Activated CD8-positive, alpha-beta T cell treated with anti-CD3 and anti-CD28 coated beads for 36 hours (primary cell): ENCODE measurements at regions not wholly inside any gene's neighbourhood (a gene's known extent, or its start where the extent isn't known, plus 50 kb on each side); places are given as distances from the start of the nearest gene placed in this dataset.

Experiments
- ATAC-seq: fragments of 200-7000 bp; cut with Tn5 transposase; one replicate; pipeline ENCODE4 v1.10.0; 2021; ENCODE audit warnings: mild to moderate bottlenecking, moderate library complexity
- CTCF ChIA-PET: fragments of 350-600 bp; sonication (Branson Sonifier 250); formaldehyde crosslinking; loops from one replicate; lab custom pipeline; 2021; ENCODE audit warnings: antibody characterized with exemption; lab: Charles Lee
- POLR2A ChIA-PET: fragments of 350-600 bp; sonication (Branson Sonifier 250); formaldehyde crosslinking; loops from one replicate; lab custom pipeline; 2021; ENCODE audit warnings: antibody characterized with exemption; lab: Charles Lee
- DNase-seq: peaks from one replicate; pipeline ENCODE4 v3.0.0-alpha.2; 2020
- H3K27ac Mint-ChIP-seq: one replicate; pipeline ENCODE4 v1.8.0; 2021; ENCODE audit warnings: mild to moderate bottlenecking, mixed read lengths
- H3K27me3 Mint-ChIP-seq: one replicate; pipeline ENCODE4 v1.8.0; 2021; ENCODE audit warnings: mixed read lengths
- H3K36me3 Mint-ChIP-seq: one replicate; pipeline ENCODE4 v1.8.0; 2021; ENCODE audit warnings: low read depth, mixed read lengths
- H3K4me1 Mint-ChIP-seq: one replicate; pipeline ENCODE4 v1.8.0; 2021; ENCODE audit warnings: low read depth, mixed read lengths
- H3K4me3 Mint-ChIP-seq: one replicate; pipeline ENCODE4 v1.8.0; 2021; ENCODE audit warnings: mild to moderate bottlenecking, moderate library complexity, mixed read lengths
- H3K9me3 Mint-ChIP-seq: one replicate; pipeline ENCODE4 v1.8.0; 2021; ENCODE audit warnings: mixed read lengths
- CTCF ChIP-seq: fragments of 200-600 bp; IDR thresholded peaks from one replicate; pipeline ENCODE4 v1.8.0; 2022; ENCODE audit warnings: antibody characterized with exemption, mild to moderate bottlenecking
- intact Hi-C: fragments of 100-400 bp; cut with micrococcal nuclease; formaldehyde crosslinking; loops from one replicate; pipeline ENCODE4 v1.10.0; 2022

DNA sequence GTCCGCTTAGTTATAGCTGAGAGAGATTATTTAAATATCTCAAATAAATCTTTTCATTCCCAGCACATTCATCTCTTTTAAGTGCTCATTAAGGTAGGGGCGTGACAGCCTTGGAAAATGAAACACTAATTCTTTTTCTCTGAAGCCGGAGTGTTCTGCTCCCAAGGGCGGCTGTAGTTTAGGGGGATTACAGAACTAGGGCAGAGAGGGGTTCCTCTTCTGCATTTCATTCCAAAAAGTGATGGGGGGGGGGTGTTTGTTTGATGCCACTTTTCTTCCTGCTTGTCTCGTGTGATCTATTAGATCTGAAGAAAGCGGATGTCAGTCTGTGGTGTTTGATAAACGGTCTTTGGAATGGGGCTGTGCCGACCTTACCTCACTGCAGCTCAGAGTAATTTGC, 506.5 kb upstream of the MGMT start:
- H3K4me1 Mint-ChIP-seq, result no peaks in the 10 kb centered on the region
- intact Hi-C loops, result no loop called here
- no peaks in the 10 kb centered on the region for H3K27me3 Mint-ChIP-seq
- ATAC-seq (no peak), DNase-seq (no peak)
- no peak for TF ChIP-seq CTCF
- H3K27ac Mint-ChIP-seq, result no peak overlapping the region
- no peaks in the 10 kb centered on the region for H3K36me3 Mint-ChIP-seq
- no peak overlapping the region for H3K4me3 Mint-ChIP-seq
- CTCF ChIA-PET, result interaction anchor here (0.6 kb wide), 1 partner anchor 1006 kb away, joined by 3 read pairs; no protein-coding TSS in a partner anchor
- POLR2A ChIA-PET, result no interaction called here
- H3K9me3 Mint-ChIP-seq, result no peaks in the 10 kb centered on the region

DNA sequence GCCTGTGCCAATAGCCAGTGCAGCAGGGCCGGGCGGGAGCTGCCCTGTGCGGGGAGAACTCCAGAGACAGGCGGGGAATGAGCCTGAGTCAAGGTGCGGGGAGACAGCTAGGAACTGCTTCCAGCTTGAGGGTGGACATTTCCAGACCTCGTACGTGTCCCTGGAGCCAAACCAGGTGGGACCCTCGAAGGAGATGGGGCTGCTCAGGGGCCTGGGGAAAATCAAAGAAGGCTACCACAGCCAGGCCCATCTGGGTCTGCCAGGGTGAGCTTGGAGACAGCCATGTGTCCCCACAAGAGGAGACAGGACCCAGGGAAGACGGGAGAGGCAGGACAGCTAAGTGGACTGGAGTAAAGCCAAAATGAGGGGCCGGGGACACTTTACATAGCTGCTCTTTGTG, 504.9 kb upstream of the MGMT start:
- Mint-ChIP-seq H3K4me1 (no peaks in the 10 kb centered on the region), H3K27me3 (no peaks in the 10 kb centered on the region), H3K9me3 (no peaks in the 10 kb centered on the region), H3K4me3 (no peak overlapping the region), H3K36me3 (no peaks in the 10 kb centered on the region), H3K27ac (no peak overlapping the region)
- intact Hi-C loops, result no loop called here
- POLR2A ChIA-PET, result no interaction called here
- no peak for TF ChIP-seq CTCF
- ATAC-seq (no peak), DNase-seq (no peak)
- CTCF ChIA-PET, result no interaction called here

DNA sequence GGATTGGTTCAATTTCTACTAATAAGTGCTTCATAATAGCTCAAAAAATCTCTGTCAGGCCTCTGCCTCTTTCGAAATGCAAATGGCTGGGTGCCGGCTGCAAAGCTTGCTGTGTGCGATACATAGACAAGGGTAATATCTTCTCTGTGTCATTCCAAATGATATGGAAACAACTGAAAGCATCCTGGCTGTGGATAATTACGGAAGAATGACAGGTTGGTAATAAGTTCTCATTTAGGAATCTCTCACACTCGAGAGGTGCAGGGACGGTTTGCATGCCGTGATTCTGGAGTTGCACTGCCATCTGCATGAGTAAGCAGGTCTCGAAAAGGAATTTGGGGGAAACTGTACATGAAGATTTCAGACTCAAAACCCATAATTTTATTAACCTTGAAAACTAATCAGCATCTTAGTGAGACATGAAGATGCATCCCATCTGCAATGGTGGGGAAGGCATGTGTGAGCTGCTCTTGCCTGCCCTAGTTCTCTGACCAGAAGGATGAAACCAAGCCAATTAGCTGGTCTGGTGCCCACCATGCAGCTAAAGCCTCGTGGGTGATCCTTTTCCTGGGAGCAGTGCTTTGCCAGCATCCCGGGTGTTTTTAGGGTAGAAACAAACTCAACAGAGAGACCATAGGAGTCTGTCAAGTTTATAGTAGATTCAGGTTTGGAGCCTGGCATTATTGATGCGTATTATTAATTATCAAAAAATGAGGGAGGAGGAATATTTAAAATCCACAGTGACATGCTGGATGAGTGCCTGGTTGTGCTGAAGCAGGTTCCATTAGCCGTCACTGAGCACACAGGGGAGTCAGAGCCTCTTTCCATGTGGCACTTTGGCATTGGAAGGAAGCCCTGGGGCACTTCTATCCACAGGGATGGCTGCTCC, 503.6 kb upstream of the MGMT start:
- no peaks in the 10 kb centered on the region for H3K4me1 Mint-ChIP-seq
- intact Hi-C loops, result no loop called here
- CTCF ChIA-PET, result no interaction called here
- POLR2A ChIA-PET, result no interaction called here
- no peak overlapping the region for H3K4me3 Mint-ChIP-seq
- ATAC-seq (no peak), DNase-seq (no peak)
- no peaks in the 10 kb centered on the region for H3K36me3 Mint-ChIP-seq
- peaks cover 3% of the 10 kb centered on the region for H3K27me3 Mint-ChIP-seq
- no peaks in the 10 kb centered on the region for H3K9me3 Mint-ChIP-seq
- TF ChIP-seq CTCF, result no peak
- no peak overlapping the region for H3K27ac Mint-ChIP-seq

GRCh38 chr10:128964100-128964403, 503.0 kb upstream of the MGMT start:
- Mint-ChIP-seq H3K4me3 (no peak overlapping the region), H3K27me3 (peaks cover 3% of the 10 kb centered on the region), H3K27ac (no peak overlapping the region), H3K4me1 (no peaks in the 10 kb centered on the region), H3K36me3 (no peaks in the 10 kb centered on the region), H3K9me3 (no peaks in the 10 kb centered on the region)
- no peak for DNase-seq
- intact Hi-C loops, result no loop called here
- CTCF ChIA-PET, result no interaction called here
- POLR2A ChIA-PET, result no interaction called here
- TF ChIP-seq CTCF, result no peak
- no peak for ATAC-seq

GRCh38 chr10:128967980-128968756, 498.9 kb upstream of the MGMT start:
- DNase-seq, result no peak
- no peak for TF ChIP-seq CTCF
- no peak for ATAC-seq
- ChIA-PET CTCF (no interaction called here), POLR2A (no interaction called here)
- Mint-ChIP-seq H3K36me3 (no peaks in the 10 kb centered on the region), H3K27ac (no peak overlapping the region), H3K4me1 (no peaks in the 10 kb centered on the region), H3K27me3 (peaks cover 5% of the 10 kb centered on the region), H3K4me3 (no peak overlapping the region), H3K9me3 (no peaks in the 10 kb centered on the region)
- intact Hi-C loops, result no loop called here
